Pancreas (tissue), 10 donors: ENCODE measurements at regions not wholly inside any gene's neighbourhood (a gene's known extent, or its start where the extent isn't known, plus 50 kb on each side); places are given as distances from the start of the nearest gene placed in this dataset.
A peak's percentile ranks its signal among the peaks of the same experiment; 100 is the strongest.

ENCODE experiments used
- ATAC-seq, 4 donors: fragments of 200-7000 bp; cut with Tn5 transposase; one replicate each; pipeline versions ENCODE4 v1.8.0 to v1.9.1; 2020; ENCODE audit warnings: mild to moderate bottlenecking in 4 of 4, moderate library complexity in 4 of 4
- DNase-seq, 6 donors: peaks; one replicate each; pipeline ENCODE4 v3.0.0-alpha.2; 2020
- FAIRE-seq: peaks from 2 replicates; lab custom pipeline; 2012; peaks lifted over from hg19 to GRCh38; lab: Jason Lieb, UNC
- H3K27ac ChIP-seq, 4 donors: fragments of 200-600 bp; sonication (generic); 1 replicate in 3 of 4; 2 replicates in 1 of 4; pipeline versions ENCODE4 v1.5.0 to v1.8.0; 2020
- H3K27me3 ChIP-seq, 4 donors: fragments of 200-600 bp; one replicate each; pipeline ENCODE4 v1.8.0; 2021
- H3K36me3 ChIP-seq, 3 donors: fragments of 200-600 bp; sonication (generic) in 1 of 3; one replicate each; pipeline versions ENCODE4 v1.5.0 to v1.8.0; 2020 to 2021
- H3K4me1 ChIP-seq, 3 donors: fragments of 200-600 bp; one replicate each; pipeline ENCODE4 v1.8.0; 2021
- H3K4me3 ChIP-seq, 4 donors: fragments of 200-600 bp; sonication (generic) in 2 of 4; one replicate each; pipeline versions ENCODE4 v1.5.0 to v1.8.0; 2020 to 2021
- H3K9me3 ChIP-seq, 4 donors: fragments of 200-600 bp; one replicate each; pipeline ENCODE4 v1.8.0; 2021
- CTCF ChIP-seq, 4 donors: fragments of 200-600 bp; sonication (generic) in 3 of 4; IDR thresholded peaks; one replicate each; pipeline versions ENCODE4 v1.5.0 to v1.8.0; 2021; ENCODE audit warnings: antibody characterized with exemption in 4 of 4
- WGBS, 2 donors: extraction: QIAGEN DNeasy Blood & Tissue Kit; methylation state at CpG; one replicate each; pipeline ENCODE4 v1.1.7; 2013; 5-methylcytosine and 5-hydroxymethylcytosine counted together
- intact Hi-C, 3 donors: fragments of 100-400 bp; cut with DNase I; formaldehyde crosslinking; loops; one replicate each; pipeline versions ENCODE4 v1.11.1 to v1.14.2; 2022
- donor health status: healthy with polysubstance abuse.
- donor health status: DM: no; HTN: no; CAD: no; lungs with moderate emphysema.
- donor health status: DM: no; HTN: no; CAD: no.
- donor health status: control.
- donor health status: control.
- donor health status: Bipolar disorder and iron deficiency.
- donor health status: DM: yes; HTN: yes; CAD: no.
- donor health status: DM: no; HTN: no; CAD: no.
- donor health status: DM: no; HTN: no; CAD: no.
- donor health status: DM: yes; HTN: yes; CAD: no.

GRCh38 chr2:226190479-226191252 is 609.0 kb downstream of the IRS1 start:
- no peaks in the 10 kb centered on the region for H3K9me3 ChIP-seq
- H3K4me3 ChIP-seq = no peak overlapping the region
- DNase-seq = no peak
- H3K4me1 ChIP-seq = no peaks in the 10 kb centered on the region
- FAIRE-seq = no peak
- no peak for TF ChIP-seq CTCF (IDR thresholded peaks at IDR 0.05)
- no peak for ATAC-seq
- no peaks in the 10 kb centered on the region for H3K27me3 ChIP-seq
- WGBS, 2 donors = 72 to 73% methylated on average over 5 of the region's 5 CpGs
- no peak overlapping the region for H3K27ac ChIP-seq
- no peaks in the 10 kb centered on the region for H3K36me3 ChIP-seq
- intact Hi-C loops = no loop called here

- H3K4me3 ChIP-seq = no peak overlapping the region
- FAIRE-seq = no peak
- H3K36me3 ChIP-seq = no peaks in the 10 kb centered on the region
- H3K27ac ChIP-seq = no peak overlapping the region
- no peak for DNase-seq
- ATAC-seq = no peak
- H3K9me3 ChIP-seq = no peaks in the 10 kb centered on the region
- WGBS, 2 donors = 61 to 70% methylated on average over 5 of the region's 5 CpGs
- TF ChIP-seq CTCF (IDR thresholded peaks at IDR 0.05) = no peak
- intact Hi-C loops = no loop called here
- H3K4me1 ChIP-seq = no peaks in the 10 kb centered on the region
- H3K27me3 ChIP-seq = no peaks in the 10 kb centered on the region
These were observed 610.6 kb downstream of the IRS1 start for GRCh38 chr2:226189061-226189460.

GRCh38 chr2:226187616-226188015 is 612.0 kb downstream of the IRS1 start:
- no peak for TF ChIP-seq CTCF (IDR thresholded peaks at IDR 0.05)
- no peaks in the 10 kb centered on the region for H3K36me3 ChIP-seq
- no peak overlapping the region for H3K4me3 ChIP-seq
- no peak overlapping the region for H3K27ac ChIP-seq
- intact Hi-C loops = no loop called here
- H3K4me1 ChIP-seq = no peaks in the 10 kb centered on the region
- 68 to 69% methylated on average over 2 of the region's 2 CpGs for WGBS, 2 donors
- DNase-seq (no peak), FAIRE-seq (no peak), ATAC-seq (no peak)
- no peaks in the 10 kb centered on the region for H3K27me3 ChIP-seq
- H3K9me3 ChIP-seq = no peaks in the 10 kb centered on the region

GRCh38 chr2:226187156-226187555 is 612.5 kb downstream of the IRS1 start:
- H3K4me3 ChIP-seq = no peak overlapping the region
- no peaks in the 10 kb centered on the region for H3K9me3 ChIP-seq
- FAIRE-seq = no peak
- ATAC-seq = no peak
- H3K36me3 ChIP-seq = no peaks in the 10 kb centered on the region
- no peak for TF ChIP-seq CTCF (IDR thresholded peaks at IDR 0.05)
- H3K27ac ChIP-seq = no peak overlapping the region
- WGBS, 2 donors = 89 to 96% methylated on average over 2 of the region's 2 CpGs
- H3K27me3 ChIP-seq = no peaks in the 10 kb centered on the region
- intact Hi-C loops = no loop called here
- H3K4me1 ChIP-seq = no peaks in the 10 kb centered on the region
- DNase-seq = no peak

GRCh38 chr2:226185616-226186211 is 613.9 kb downstream of the IRS1 start:
- FAIRE-seq (peak; percentile 39), ATAC-seq (peak in 2 of 4 donors; percentile 14 to 46), DNase-seq (no peak)

More at GRCh38 chr2:226185616-226186211, 613.9 kb downstream of the IRS1 start:
- WGBS, 2 donors = 29 to 44% methylated on average over 3 of the region's 3 CpGs
- H3K27ac ChIP-seq = no peak overlapping the region
- H3K9me3 ChIP-seq = no peaks in the 10 kb centered on the region
- no peaks in the 10 kb centered on the region for H3K4me1 ChIP-seq
- no peak overlapping the region for H3K4me3 ChIP-seq
- no peak for TF ChIP-seq CTCF (IDR thresholded peaks at IDR 0.05)
- H3K36me3 ChIP-seq = no peaks in the 10 kb centered on the region
- H3K27me3 ChIP-seq = no peaks in the 10 kb centered on the region
- intact Hi-C loops = no loop called here
